Endothelial cell of umbilical vein (primary cell): ENCODE measurements at regions not wholly inside any gene's neighbourhood (a gene's known extent, or its start where the extent isn't known, plus 50 kb on each side); places are given as distances from the start of the nearest gene placed in this dataset.

Source experiments
- EZH2 ChIP-seq: IDR thresholded peaks from 2 replicates; pipeline ENCODE4 v1.6.1; 2012; ENCODE audit warnings: borderline replicate concordance, low read depth, mild to moderate bottlenecking, moderate library complexity, low read length, inconsistent platforms; ENCODE audit not compliant: severe bottlenecking
- FOS ChIP-seq: IDR thresholded peaks from 2 replicates; pipeline ENCODE4 v1.6.1; 2011; ENCODE audit warnings: mild to moderate bottlenecking, low read length, moderate library complexity, borderline replicate concordance; ENCODE audit not compliant: insufficient read depth
- GATA2 ChIP-seq: IDR thresholded peaks from 2 replicates; pipeline ENCODE4 v1.7.0; 2011; ENCODE audit warnings: low read depth, mild to moderate bottlenecking, moderate library complexity, mixed read lengths, low read length; ENCODE audit not compliant: insufficient read length, insufficient read depth
- MYC ChIP-seq: IDR thresholded peaks from one replicate; pipeline ENCODE4 v1.6.1; 2011; ENCODE audit warnings: mild to moderate bottlenecking, low read depth, low read length
- POLR2A ChIP-seq: IDR thresholded peaks from 2 replicates; pipeline ENCODE4 v1.6.1; 2012; ENCODE audit warnings: low read depth, mild to moderate bottlenecking, control low read depth, low read length
- POLR2AphosphoS5 ChIP-seq: IDR thresholded peaks from 2 replicates; pipeline ENCODE4 v1.6.1; 2012; ENCODE audit warnings: low read depth, mild to moderate bottlenecking, control low read depth, low read length, moderate library complexity; ENCODE audit not compliant: insufficient read depth
- TF ChIP-seq, protein P1 (sequence below), 2 donors: IDR thresholded peaks; 1 replicate in 1 of 2; 2 replicates in 1 of 2; pipeline ENCODE4 v1.5.1; 2011; ENCODE audit warnings: low read length in 2 of 2, mild to moderate bottlenecking in 2 of 2, moderate library complexity in 2 of 2, control low read depth in 1 of 2, inconsistent platforms in 1 of 2, low read depth in 1 of 2; ENCODE audit not compliant: insufficient read depth in 1 of 2; ENCODE audit errors: extremely low read depth in 1 of 2
- TF ChIP-seq, protein P2 (sequence below): IDR thresholded peaks from 2 replicates; pipeline ENCODE4 v1.6.1; 2011; ENCODE audit not compliant: insufficient read depth, insufficient read length

- TF ChIP-seq, protein P1, sequence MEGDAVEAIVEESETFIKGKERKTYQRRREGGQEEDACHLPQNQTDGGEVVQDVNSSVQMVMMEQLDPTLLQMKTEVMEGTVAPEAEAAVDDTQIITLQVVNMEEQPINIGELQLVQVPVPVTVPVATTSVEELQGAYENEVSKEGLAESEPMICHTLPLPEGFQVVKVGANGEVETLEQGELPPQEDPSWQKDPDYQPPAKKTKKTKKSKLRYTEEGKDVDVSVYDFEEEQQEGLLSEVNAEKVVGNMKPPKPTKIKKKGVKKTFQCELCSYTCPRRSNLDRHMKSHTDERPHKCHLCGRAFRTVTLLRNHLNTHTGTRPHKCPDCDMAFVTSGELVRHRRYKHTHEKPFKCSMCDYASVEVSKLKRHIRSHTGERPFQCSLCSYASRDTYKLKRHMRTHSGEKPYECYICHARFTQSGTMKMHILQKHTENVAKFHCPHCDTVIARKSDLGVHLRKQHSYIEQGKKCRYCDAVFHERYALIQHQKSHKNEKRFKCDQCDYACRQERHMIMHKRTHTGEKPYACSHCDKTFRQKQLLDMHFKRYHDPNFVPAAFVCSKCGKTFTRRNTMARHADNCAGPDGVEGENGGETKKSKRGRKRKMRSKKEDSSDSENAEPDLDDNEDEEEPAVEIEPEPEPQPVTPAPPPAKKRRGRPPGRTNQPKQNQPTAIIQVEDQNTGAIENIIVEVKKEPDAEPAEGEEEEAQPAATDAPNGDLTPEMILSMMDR (IDR thresholded peaks at IDR 0.05; ENCODE audit: extremely low read depth in 1 of 2, insufficient read depth in 1 of 2, low read depth in 1 of 2, low read length in 2 of 2) = no peak
- TF ChIP-seq POLR2A (no peak), GATA2 (no peak), EZH2 (no peak), POLR2AphosphoS5 (no peak), FOS (no peak), MYC (no peak)
- TF ChIP-seq, protein P2, sequence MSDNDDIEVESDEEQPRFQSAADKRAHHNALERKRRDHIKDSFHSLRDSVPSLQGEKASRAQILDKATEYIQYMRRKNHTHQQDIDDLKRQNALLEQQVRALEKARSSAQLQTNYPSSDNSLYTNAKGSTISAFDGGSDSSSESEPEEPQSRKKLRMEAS = no peak
Measured at GRCh38 chr9:38285236-38285635, 107.3 kb upstream of the ALDH1B1 start.
